K562 (cell line): ENCODE measurements at regions not wholly inside any gene's neighbourhood (a gene's known extent, or its start where the extent isn't known, plus 50 kb on each side); places are given as distances from the start of the nearest gene placed in this dataset.

Experiments
- CSDE1 ChIP-seq, 2 experiments: fragments of 450-650 bp; IDR thresholded peaks; 2 replicates each; pipeline ENCODE4 v1.6.1; 2016; ENCODE audit warnings: mild to moderate bottlenecking in 1 of 2
- HSF4 ChIP-seq: fragments of 250-450 bp; sonication (Bioruptor Pico); IDR thresholded peaks from 2 replicates; pipeline ENCODE4 v2.1.2; 2022; ENCODE audit warnings: mild to moderate bottlenecking, moderate library complexity, borderline replicate concordance
- JUND ChIP-seq, 2 experiments: IDR thresholded peaks; 2 replicates in 1 of 2; 3 replicates in 1 of 2; pipeline ENCODE4 v1.6.1; 2011; ENCODE audit warnings: borderline replicate concordance in 2 of 2, low read depth in 2 of 2, low read length in 2 of 2, improper control_type of control experiment in 1 of 2, missing biosample characterization in 1 of 2, missing genetic modification characterization in 1 of 2, missing genetic modification reagents in 1 of 2
- MGA ChIP-seq: fragments of 450-650 bp; IDR thresholded peaks from 2 replicates; pipeline ENCODE4 v1.6.1; 2016; ENCODE audit warnings: mild to moderate bottlenecking, moderate library complexity
- NCOA2 ChIP-seq, 2 experiments: fragments of 450-650 bp; IDR thresholded peaks; 2 replicates each; pipeline ENCODE4 v1.6.1; 2018; ENCODE audit warnings: mild to moderate bottlenecking in 2 of 2, moderate library complexity in 1 of 2; ENCODE audit not compliant: partially characterized antibody in 2 of 2
- RHOXF2B ChIP-seq: fragments of 250-450 bp; sonication (Bioruptor Pico); conservative IDR thresholded peaks from 2 replicates; pipeline ENCODE4 v1.5.1; 2021
- SMARCA4 ChIP-seq: fragments of 450-650 bp; IDR thresholded peaks from 2 replicates; pipeline ENCODE4 v1.6.1; 2016
- STAT5B ChIP-seq: fragments of 250-450 bp; sonication (Bioruptor Pico); IDR thresholded peaks from 2 replicates; pipeline ENCODE4 v1.8.0; 2021; ENCODE audit warnings: mild to moderate bottlenecking, inconsistent platforms
- ZNF644 ChIP-seq: fragments of 200-800 bp; sonication (Bioruptor generic); IDR thresholded peaks from 2 replicates; pipeline ENCODE4 v1.6.1; 2016; ENCODE audit warnings: low read depth, missing genetic modification characterization, missing compliant biosample characterization
- TF ChIP-seq, protein P1 (sequence below): sonication (generic); IDR thresholded peaks from 2 replicates; pipeline ENCODE4 v1.6.1; 2016
- TF ChIP-seq, protein P2 (sequence below), 3 experiments: IDR thresholded peaks in 2 of 3; conservative IDR thresholded peaks in 1 of 3; 2 replicates each; pipeline ENCODE4 v1.5.1; 2011 to 2012; ENCODE audit warnings: low read length in 3 of 3, mild to moderate bottlenecking in 3 of 3, control low read depth in 2 of 3, improper control_type of control experiment in 1 of 3, inconsistent platforms in 1 of 3, low read depth in 1 of 3, mixed read lengths in 1 of 3, moderate library complexity in 1 of 3; ENCODE audit not compliant: insufficient read depth in 2 of 3

DNA sequence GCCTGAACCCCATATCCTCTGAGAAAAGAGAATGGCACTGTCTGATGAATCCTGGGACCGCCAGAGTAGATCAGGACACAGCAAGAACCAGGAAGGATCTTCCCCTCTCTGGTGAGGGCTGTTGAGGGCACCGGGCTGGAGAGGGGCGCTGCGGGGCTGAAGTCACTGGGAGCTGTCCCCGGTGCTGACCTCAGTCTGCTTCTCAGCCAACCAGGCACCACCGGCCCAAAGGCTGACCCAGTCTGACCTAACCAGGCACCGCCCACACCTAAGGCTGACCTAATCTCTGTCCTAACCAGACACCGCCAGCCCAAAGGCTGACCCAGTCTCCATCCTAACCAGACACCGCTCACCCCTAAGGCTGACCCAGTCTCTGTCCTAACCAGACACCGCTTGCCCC is 82.8 kb downstream of the CPZ start (continued):
- TF ChIP-seq, protein P1, sequence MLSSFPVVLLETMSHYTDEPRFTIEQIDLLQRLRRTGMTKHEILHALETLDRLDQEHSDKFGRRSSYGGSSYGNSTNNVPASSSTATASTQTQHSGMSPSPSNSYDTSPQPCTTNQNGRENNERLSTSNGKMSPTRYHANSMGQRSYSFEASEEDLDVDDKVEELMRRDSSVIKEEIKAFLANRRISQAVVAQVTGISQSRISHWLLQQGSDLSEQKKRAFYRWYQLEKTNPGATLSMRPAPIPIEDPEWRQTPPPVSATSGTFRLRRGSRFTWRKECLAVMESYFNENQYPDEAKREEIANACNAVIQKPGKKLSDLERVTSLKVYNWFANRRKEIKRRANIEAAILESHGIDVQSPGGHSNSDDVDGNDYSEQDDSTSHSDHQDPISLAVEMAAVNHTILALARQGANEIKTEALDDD, result 0 out of 2 replicates have a peak, but pooled peaks have one; percentile 37
- no peak for TF ChIP-seq JUND (IDR thresholded peaks at IDR 0.05; ENCODE audit: borderline replicate concordance, low read depth, low read length)
- no peak for TF ChIP-seq JUND (tag; IDR thresholded peaks at IDR 0.05; ENCODE audit: borderline replicate concordance, low read depth, low read length)
- TF ChIP-seq MGA, result no peak
- TF ChIP-seq, protein P2, sequence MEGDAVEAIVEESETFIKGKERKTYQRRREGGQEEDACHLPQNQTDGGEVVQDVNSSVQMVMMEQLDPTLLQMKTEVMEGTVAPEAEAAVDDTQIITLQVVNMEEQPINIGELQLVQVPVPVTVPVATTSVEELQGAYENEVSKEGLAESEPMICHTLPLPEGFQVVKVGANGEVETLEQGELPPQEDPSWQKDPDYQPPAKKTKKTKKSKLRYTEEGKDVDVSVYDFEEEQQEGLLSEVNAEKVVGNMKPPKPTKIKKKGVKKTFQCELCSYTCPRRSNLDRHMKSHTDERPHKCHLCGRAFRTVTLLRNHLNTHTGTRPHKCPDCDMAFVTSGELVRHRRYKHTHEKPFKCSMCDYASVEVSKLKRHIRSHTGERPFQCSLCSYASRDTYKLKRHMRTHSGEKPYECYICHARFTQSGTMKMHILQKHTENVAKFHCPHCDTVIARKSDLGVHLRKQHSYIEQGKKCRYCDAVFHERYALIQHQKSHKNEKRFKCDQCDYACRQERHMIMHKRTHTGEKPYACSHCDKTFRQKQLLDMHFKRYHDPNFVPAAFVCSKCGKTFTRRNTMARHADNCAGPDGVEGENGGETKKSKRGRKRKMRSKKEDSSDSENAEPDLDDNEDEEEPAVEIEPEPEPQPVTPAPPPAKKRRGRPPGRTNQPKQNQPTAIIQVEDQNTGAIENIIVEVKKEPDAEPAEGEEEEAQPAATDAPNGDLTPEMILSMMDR (IDR thresholded peaks at IDR 0.05 in 2 of 3, conservative IDR thresholded peaks at IDR 0.05 in 1 of 3; ENCODE audit: insufficient read depth in 2 of 3, low read depth in 1 of 3, low read length in 3 of 3), result 0 out of 6 replicates have a peak, but pooled peaks of 1 of the 3 experiments have one; percentile 7
- TF ChIP-seq CSDE1 (IDR thresholded peaks at IDR 0.05), result no peak
- TF ChIP-seq NCOA2 (IDR thresholded peaks at IDR 0.05; ENCODE audit: partially characterized antibody in 2 of 2), result no peak
- TF ChIP-seq SMARCA4, result 0 out of 2 replicates have a peak, but pooled peaks have one; percentile 24
- no peak for TF ChIP-seq ZNF644 (tag)
- TF ChIP-seq RHOXF2B (CRISPR knock-in tag), result no peak
- TF ChIP-seq STAT5B (CRISPR knock-in tag), result no peak
- TF ChIP-seq HSF4 (CRISPR knock-in tag), result no peak
